ENCODE measurements at regions not wholly inside any gene's neighbourhood (a gene's known extent, or its start where the extent isn't known, plus 50 kb on each side); places are given as distances from the start of the nearest gene placed in this dataset.
"Not testable (repeated sequence)": the region's sequence is repeated elsewhere in the genome, so short reads cannot be mapped to it uniquely, and the experiment has no call there.

GRCh38 chr7:159321278-159321677, 176.6 kb upstream of the VIPR2 start:
- intact Hi-C loops (cut with DNase I; ENCODE audit: low total_unique reads): no loop called here
- TF ChIP-seq CTCF (IDR thresholded peaks at IDR 0.05): no peak
- DNase-seq (ENCODE audit: low spot score in 2 of 2): no peak
- no peak overlapping the region for H3K4me3 ChIP-seq (ENCODE audit: low read depth, poor library complexity, severe bottlenecking)
- 74 to 75% methylated on average over 2 of the region's 2 CpGs for WGBS, 2 donors

- DNase-seq (ENCODE audit: low spot score in 2 of 2): no peak
- TF ChIP-seq CTCF (IDR thresholded peaks at IDR 0.05): no peak
- no peak for TF ChIP-seq POLR2A (IDR thresholded peaks at IDR 0.05)
- intact Hi-C loops (cut with DNase I; ENCODE audit: low total_unique reads): no loop called here
- no peak overlapping the region for H3K4me3 ChIP-seq (ENCODE audit: low read depth, poor library complexity, severe bottlenecking)
- 50 to 54% methylated on average over 4 of the region's 4 CpGs for WGBS, 2 donors
These were observed 174.2 kb upstream of the VIPR2 start for GRCh38 chr7:159318682-159319351.

GRCh38 chr7:159317294-159317693, 172.6 kb upstream of the VIPR2 start:
- DNase-seq (ENCODE audit: low spot score in 2 of 2): no peak
- intact Hi-C loops (cut with DNase I; ENCODE audit: low total_unique reads): no loop called here
- no peak overlapping the region for H3K4me3 ChIP-seq (ENCODE audit: low read depth, poor library complexity, severe bottlenecking)
- TF ChIP-seq POLR2A (IDR thresholded peaks at IDR 0.05): no peak
- no peak for TF ChIP-seq CTCF (IDR thresholded peaks at IDR 0.05)

GRCh38 chr7:159311172-159311494, 166.5 kb upstream of the VIPR2 start:
- intact Hi-C loops (cut with DNase I; ENCODE audit: low total_unique reads): no loop called here
- no peak overlapping the region for H3K4me3 ChIP-seq (ENCODE audit: low read depth, poor library complexity, severe bottlenecking)
- WGBS, 2 donors: 85 to 100% methylated on average over 1 of the region's 1 CpG
- no peak for DNase-seq (ENCODE audit: low spot score in 2 of 2)
- TF ChIP-seq CTCF (IDR thresholded peaks at IDR 0.05) (no peak), POLR2A (IDR thresholded peaks at IDR 0.05) (no peak)

- no peak for TF ChIP-seq POLR2A (IDR thresholded peaks at IDR 0.05)
- TF ChIP-seq CTCF (IDR thresholded peaks at IDR 0.05): no peak
- intact Hi-C loops (cut with DNase I; ENCODE audit: low total_unique reads): no loop called here
- DNase-seq (ENCODE audit: low spot score in 2 of 2): no peak
- no peak overlapping the region for H3K4me3 ChIP-seq (ENCODE audit: low read depth, poor library complexity, severe bottlenecking)
- 45 to 51% methylated on average over 5 of the region's 5 CpGs for WGBS, 2 donors
These were observed 165.9 kb upstream of the VIPR2 start for GRCh38 chr7:159310457-159311171.

- DNase-seq (ENCODE audit: low spot score in 2 of 2); intact Hi-C loops (cut with DNase I; ENCODE audit: low total_unique reads); H3K4me3 ChIP-seq (ENCODE audit: low read depth, poor library complexity, severe bottlenecking): not testable (repeated sequence)
- WGBS, 2 donors: 39 to 43% methylated on average over 2 of the region's 2 CpGs
These were observed 164.5 kb upstream of the VIPR2 start for GRCh38 chr7:159309214-159309613.
